ENCODE measurements at regions not wholly inside any gene's neighbourhood (a gene's known extent, or its start where the extent isn't known, plus 50 kb on each side); places are given as distances from the start of the nearest gene placed in this dataset.
"Not testable (repeated sequence)": the region's sequence is repeated elsewhere in the genome, so short reads cannot be mapped to it uniquely, and the experiment has no call there.

DNA sequence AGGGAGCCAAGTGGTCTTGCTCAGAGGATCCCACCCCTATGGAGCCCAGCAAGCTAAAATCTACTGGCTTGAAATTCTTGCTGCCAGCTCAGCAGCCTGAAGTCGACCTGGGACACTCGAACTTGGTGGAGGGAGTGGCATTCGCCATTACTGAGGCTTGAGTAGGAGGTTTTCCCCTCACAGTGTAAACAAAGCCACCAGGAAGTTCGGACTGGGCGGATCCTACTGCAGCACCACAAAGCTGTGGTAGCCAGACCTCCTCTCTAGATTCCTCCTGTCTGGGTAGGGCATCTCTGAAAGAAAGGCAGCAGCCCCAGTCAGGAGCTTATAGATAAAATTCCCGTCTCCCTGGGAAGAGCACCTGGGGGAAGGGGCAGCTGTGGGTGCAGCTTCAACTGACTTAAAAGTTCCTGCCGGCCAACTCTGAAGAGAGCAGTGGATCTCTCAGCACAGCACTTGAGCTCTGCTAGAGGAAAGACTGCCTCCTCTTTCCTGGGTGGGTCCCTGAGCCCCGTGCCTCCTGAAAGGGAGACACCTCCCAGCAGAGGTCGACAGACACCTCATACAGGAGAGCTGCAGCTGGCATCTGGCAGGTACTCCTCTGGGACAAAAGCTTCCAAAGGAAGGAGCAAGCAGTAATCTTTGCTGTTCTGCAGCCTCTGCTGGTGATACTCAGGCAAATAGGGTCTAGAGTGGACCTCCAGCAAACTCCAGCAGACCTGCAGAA is 576.3 kb upstream of the NECTIN3 start:
- TF ChIP-seq, protein P1, sequence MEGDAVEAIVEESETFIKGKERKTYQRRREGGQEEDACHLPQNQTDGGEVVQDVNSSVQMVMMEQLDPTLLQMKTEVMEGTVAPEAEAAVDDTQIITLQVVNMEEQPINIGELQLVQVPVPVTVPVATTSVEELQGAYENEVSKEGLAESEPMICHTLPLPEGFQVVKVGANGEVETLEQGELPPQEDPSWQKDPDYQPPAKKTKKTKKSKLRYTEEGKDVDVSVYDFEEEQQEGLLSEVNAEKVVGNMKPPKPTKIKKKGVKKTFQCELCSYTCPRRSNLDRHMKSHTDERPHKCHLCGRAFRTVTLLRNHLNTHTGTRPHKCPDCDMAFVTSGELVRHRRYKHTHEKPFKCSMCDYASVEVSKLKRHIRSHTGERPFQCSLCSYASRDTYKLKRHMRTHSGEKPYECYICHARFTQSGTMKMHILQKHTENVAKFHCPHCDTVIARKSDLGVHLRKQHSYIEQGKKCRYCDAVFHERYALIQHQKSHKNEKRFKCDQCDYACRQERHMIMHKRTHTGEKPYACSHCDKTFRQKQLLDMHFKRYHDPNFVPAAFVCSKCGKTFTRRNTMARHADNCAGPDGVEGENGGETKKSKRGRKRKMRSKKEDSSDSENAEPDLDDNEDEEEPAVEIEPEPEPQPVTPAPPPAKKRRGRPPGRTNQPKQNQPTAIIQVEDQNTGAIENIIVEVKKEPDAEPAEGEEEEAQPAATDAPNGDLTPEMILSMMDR (IDR thresholded peaks at IDR 0.05), result no peak
- H3K9me3 Mint-ChIP-seq, result no peaks in the 10 kb centered on the region

DNA sequence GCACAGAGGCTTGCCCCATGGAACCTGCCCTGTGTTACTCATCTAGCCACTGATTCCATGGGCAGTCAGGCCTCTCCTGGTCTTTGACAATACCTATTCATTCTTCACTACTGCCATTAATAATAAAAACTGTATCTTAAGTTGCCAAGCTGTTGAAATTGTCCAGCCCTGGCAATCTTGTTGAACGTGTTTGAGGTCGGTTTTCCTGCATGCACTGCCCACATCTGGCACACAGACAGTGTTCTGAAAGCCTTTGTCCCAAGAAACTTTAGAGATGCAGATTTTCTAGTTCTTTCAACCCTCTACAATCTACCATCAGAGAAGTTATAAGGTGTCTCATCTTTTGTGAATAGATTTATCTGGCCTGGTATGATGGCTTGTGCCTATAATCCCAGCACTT is 567.2 kb upstream of the NECTIN3 start:
- TF ChIP-seq, protein P1 (IDR thresholded peaks at IDR 0.05), result no peak
- Mint-ChIP-seq H3K27me3 (ENCODE audit: insufficient read depth) (no peaks in the 10 kb centered on the region), H3K4me3 (no peak overlapping the region), H3K36me3 (ENCODE audit: low read depth) (peaks cover 28% of the 10 kb centered on the region), H3K27ac (no peak overlapping the region), H3K4me1 (ENCODE audit: low read depth) (no peaks in the 10 kb centered on the region), H3K9me3 (no peaks in the 10 kb centered on the region)
- no peak for DNase-seq

More for the DNA sequence above, 576.3 kb upstream of the NECTIN3 start:
- Mint-ChIP-seq H3K4me1 (ENCODE audit: low read depth) (no peaks in the 10 kb centered on the region; the same call in 1 of the 2 replicates), H3K4me3 (no peak overlapping the region), H3K27me3 (ENCODE audit: insufficient read depth) (no peaks in the 10 kb centered on the region; the same call in 1 of the 2 replicates), H3K27ac (no peak overlapping the region), H3K36me3 (ENCODE audit: low read depth) (no peaks in the 10 kb centered on the region)
- no peak for DNase-seq

DNA sequence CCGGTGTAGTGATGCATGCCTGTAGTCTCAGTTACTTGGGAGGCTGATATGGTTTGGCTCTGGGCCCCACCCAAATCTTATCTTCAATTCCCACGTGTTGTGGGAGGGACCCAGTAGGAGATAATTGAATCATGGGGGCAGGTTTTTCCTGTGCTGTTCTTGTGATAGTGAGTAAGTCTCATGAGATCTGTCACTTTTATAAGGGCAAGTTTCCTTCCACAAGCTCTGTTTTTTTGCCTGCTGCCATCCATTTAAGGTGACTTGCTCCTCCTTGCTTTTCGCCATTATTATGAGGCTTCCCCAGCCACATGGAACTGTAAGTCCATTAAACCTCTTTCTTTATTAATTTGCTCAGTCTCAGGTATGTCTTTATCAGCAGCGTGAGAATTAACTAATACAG is 566.7 kb upstream of the NECTIN3 start:
- TF ChIP-seq, protein P1 (IDR thresholded peaks at IDR 0.05), result no peak
- no peak for DNase-seq
- H3K27me3 Mint-ChIP-seq (ENCODE audit: insufficient read depth), result no peaks in the 10 kb centered on the region
- H3K36me3 Mint-ChIP-seq (ENCODE audit: low read depth), result peaks cover 32% of the 10 kb centered on the region
- no peaks in the 10 kb centered on the region for H3K9me3 Mint-ChIP-seq
- no peak overlapping the region for H3K4me3 Mint-ChIP-seq
- H3K4me1 Mint-ChIP-seq (ENCODE audit: low read depth), result no peaks in the 10 kb centered on the region
- H3K27ac Mint-ChIP-seq, result no peak overlapping the region

DNA sequence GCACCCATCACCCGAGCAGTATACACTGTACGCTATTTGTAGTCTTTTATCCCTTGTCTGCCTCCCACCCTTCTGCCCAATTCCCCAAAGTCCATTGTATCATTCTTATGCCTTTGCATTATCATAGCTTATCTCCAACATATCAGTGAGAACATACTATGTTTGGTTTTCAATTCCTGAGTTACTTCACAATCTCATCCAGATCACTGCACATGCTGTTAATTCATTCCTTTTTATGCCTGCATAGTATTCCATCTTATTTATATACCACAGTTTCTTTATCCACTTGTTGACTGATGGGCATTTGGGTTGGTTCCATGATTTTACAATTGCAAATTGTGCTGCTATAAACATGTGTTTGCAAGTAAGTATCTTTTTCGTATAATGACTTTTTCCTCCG is 564.7 kb upstream of the NECTIN3 start:
- Mint-ChIP-seq H3K27ac (no peak overlapping the region), H3K4me3 (no peak overlapping the region), H3K36me3 (ENCODE audit: low read depth) (peaks cover 37% of the 10 kb centered on the region), H3K27me3 (ENCODE audit: insufficient read depth) (no peaks in the 10 kb centered on the region), H3K4me1 (ENCODE audit: low read depth) (no peaks in the 10 kb centered on the region), H3K9me3 (no peaks in the 10 kb centered on the region)
- DNase-seq, result no peak
- TF ChIP-seq, protein P1 (IDR thresholded peaks at IDR 0.05), result no peak

DNA sequence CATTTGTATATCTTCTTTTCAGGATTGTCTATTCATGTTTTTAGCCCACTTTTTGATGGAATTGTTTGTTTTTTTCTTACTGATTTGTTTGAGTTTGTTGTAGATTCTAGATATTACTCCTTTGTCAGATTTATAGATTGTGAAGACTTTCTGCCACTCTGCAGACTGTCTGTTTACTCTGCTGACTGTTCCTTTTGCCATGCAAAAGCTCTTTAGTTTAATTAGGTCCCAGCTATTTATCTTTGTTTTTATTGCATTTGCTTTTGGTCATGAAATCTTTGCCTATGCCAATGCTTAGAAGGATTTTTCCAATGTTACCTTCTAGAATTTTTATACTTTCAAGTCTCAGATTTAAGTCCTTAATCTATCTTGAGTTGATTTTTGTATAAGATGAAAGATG is 564.0 kb upstream of the NECTIN3 start:
- not testable (repeated sequence) for H3K27ac Mint-ChIP-seq; H3K27me3 Mint-ChIP-seq (ENCODE audit: insufficient read depth); H3K4me1 Mint-ChIP-seq (ENCODE audit: low read depth); H3K9me3 Mint-ChIP-seq; H3K4me3 Mint-ChIP-seq; DNase-seq
- peaks cover 37% of the 10 kb centered on the region for H3K36me3 Mint-ChIP-seq (ENCODE audit: low read depth)

DNA sequence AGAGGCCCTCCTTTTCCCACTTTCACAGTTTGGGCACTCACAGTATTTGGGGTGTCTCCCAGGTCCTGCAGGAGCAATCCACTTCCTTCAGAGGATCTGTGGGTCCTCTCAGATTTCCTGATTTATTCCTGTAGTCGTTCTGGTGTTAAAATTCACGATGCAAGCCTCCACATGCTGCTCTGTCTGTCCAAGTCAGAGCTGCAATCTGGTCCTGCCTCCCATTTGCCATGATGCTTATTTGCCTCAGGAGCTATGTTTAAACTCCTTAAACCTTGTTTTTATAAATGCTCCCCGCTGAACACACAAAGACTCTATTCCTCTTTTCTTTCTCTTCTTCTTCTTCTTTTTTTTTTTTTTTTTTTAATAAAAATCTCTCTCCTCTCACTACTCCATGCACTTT is 558.7 kb upstream of the NECTIN3 start:
- H3K27me3 Mint-ChIP-seq (ENCODE audit: insufficient read depth), result no peaks in the 10 kb centered on the region
- peaks cover 32% of the 10 kb centered on the region for H3K36me3 Mint-ChIP-seq (ENCODE audit: low read depth)
- H3K4me3 Mint-ChIP-seq, result no peak overlapping the region
- H3K9me3 Mint-ChIP-seq, result no peaks in the 10 kb centered on the region
- H3K27ac Mint-ChIP-seq, result no peak overlapping the region
- TF ChIP-seq, protein P1 (IDR thresholded peaks at IDR 0.05), result no peak
- no peak for DNase-seq
- no peaks in the 10 kb centered on the region for H3K4me1 Mint-ChIP-seq (ENCODE audit: low read depth)

Measured in HFFc6 (cell line).